ENCODE measurements at regions not wholly inside any gene's neighbourhood (a gene's known extent, or its start where the extent isn't known, plus 50 kb on each side); places are given as distances from the start of the nearest gene placed in this dataset.

DNA sequence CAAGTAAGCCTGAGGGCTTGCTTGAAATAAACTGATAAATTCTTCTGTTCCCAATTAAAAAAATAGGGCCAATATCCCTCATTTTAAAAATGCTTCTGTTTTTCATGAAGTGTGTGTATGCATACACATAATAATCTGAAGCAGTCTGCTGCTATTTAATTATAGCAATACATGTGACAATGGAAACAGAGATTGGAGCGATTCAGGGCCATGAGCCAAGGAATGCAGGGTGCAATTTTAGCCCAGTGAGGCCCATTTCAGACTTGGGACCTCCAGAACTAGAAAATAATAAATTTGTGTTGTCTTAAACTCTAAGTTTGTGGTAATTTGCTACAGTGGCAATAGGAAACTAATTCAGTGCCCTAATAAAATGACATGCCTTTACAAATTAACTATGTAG, 264.9 kb downstream of the LTN1 start:
- TF ChIP-seq, protein P1, sequence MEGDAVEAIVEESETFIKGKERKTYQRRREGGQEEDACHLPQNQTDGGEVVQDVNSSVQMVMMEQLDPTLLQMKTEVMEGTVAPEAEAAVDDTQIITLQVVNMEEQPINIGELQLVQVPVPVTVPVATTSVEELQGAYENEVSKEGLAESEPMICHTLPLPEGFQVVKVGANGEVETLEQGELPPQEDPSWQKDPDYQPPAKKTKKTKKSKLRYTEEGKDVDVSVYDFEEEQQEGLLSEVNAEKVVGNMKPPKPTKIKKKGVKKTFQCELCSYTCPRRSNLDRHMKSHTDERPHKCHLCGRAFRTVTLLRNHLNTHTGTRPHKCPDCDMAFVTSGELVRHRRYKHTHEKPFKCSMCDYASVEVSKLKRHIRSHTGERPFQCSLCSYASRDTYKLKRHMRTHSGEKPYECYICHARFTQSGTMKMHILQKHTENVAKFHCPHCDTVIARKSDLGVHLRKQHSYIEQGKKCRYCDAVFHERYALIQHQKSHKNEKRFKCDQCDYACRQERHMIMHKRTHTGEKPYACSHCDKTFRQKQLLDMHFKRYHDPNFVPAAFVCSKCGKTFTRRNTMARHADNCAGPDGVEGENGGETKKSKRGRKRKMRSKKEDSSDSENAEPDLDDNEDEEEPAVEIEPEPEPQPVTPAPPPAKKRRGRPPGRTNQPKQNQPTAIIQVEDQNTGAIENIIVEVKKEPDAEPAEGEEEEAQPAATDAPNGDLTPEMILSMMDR (IDR thresholded peaks at IDR 0.05; ENCODE audit: low read depth, low read length, poor library complexity, severe bottlenecking): no peak
- no peak for TF ChIP-seq EZH2phosphoT487 (IDR thresholded peaks at IDR 0.05; ENCODE audit: borderline replicate concordance, low read length)
